LNCaP clone FGC (cell line): ENCODE measurements at regions not wholly inside any gene's neighbourhood (a gene's known extent, or its start where the extent isn't known, plus 50 kb on each side); places are given as distances from the start of the nearest gene placed in this dataset.

Source experiments
- DNase-seq: peaks from one replicate; pipeline ENCODE4 v3.0.0-alpha.2; 2011; ENCODE audit warnings: low read depth
- H3K4me3 ChIP-seq: 2 replicates; pipeline ENCODE4 v1.5.1; 2011; ENCODE audit warnings: mild to moderate bottlenecking, low read depth, low read length, control low read depth
- CTCF ChIP-seq: IDR thresholded peaks from 2 replicates; pipeline ENCODE4 v1.5.1; 2012; ENCODE audit warnings: mild to moderate bottlenecking; ENCODE audit not compliant: control insufficient read depth, insufficient read depth; ENCODE audit errors: extremely low read depth

GRCh38 chr10:78914502-78915189 lies 154.1 kb upstream of the ZMIZ1 start:
- no peak for DNase-seq
- no peak overlapping the region for H3K4me3 ChIP-seq
- TF ChIP-seq CTCF = no peak

GRCh38 chr10:78915190-78915518 lies 153.6 kb upstream of the ZMIZ1 start:
- no peak for DNase-seq
- H3K4me3 ChIP-seq = no peak overlapping the region
- TF ChIP-seq CTCF = no peak

- no peak for TF ChIP-seq CTCF
- no peak for DNase-seq
- no peak overlapping the region for H3K4me3 ChIP-seq
These were observed 152.5 kb upstream of the ZMIZ1 start for GRCh38 chr10:78916227-78916626.

GRCh38 chr10:78919181-78919966 lies 149.4 kb upstream of the ZMIZ1 start:
- no peak for DNase-seq
- no peak overlapping the region for H3K4me3 ChIP-seq
- TF ChIP-seq CTCF = no peak

GRCh38 chr10:78920011-78920410 lies 148.8 kb upstream of the ZMIZ1 start:
- no peak for TF ChIP-seq CTCF
- DNase-seq = no peak
- no peak overlapping the region for H3K4me3 ChIP-seq

- no peak for DNase-seq
- H3K4me3 ChIP-seq = no peak overlapping the region
- no peak for TF ChIP-seq CTCF
These were observed 146.9 kb upstream of the ZMIZ1 start for GRCh38 chr10:78921895-78922294.

GRCh38 chr10:78923647-78924318 lies 145.0 kb upstream of the ZMIZ1 start:
- no peak for TF ChIP-seq CTCF
- no peak for DNase-seq
- H3K4me3 ChIP-seq = no peak overlapping the region
